Fibroblast of lung (primary cell): ENCODE measurements at regions not wholly inside any gene's neighbourhood (a gene's known extent, or its start where the extent isn't known, plus 50 kb on each side); places are given as distances from the start of the nearest gene placed in this dataset.

ENCODE experiments used
- EZH2 ChIP-seq: IDR thresholded peaks from 2 replicates; pipeline ENCODE4 v1.5.1; 2012; ENCODE audit warnings: low read length, control low read depth, mild to moderate bottlenecking; ENCODE audit errors: missing control alignments
- TF ChIP-seq, protein P1 (sequence below), 2 donors: IDR thresholded peaks in 1 of 2; conservative IDR thresholded peaks in 1 of 2; 1 replicate in 1 of 2; 2 replicates in 1 of 2; pipeline ENCODE4 v1.5.1; 2011 to 2012; ENCODE audit warnings: low read length in 2 of 2, control low read depth in 1 of 2, inconsistent platforms in 1 of 2, low read depth in 1 of 2, mild to moderate bottlenecking in 1 of 2

DNA sequence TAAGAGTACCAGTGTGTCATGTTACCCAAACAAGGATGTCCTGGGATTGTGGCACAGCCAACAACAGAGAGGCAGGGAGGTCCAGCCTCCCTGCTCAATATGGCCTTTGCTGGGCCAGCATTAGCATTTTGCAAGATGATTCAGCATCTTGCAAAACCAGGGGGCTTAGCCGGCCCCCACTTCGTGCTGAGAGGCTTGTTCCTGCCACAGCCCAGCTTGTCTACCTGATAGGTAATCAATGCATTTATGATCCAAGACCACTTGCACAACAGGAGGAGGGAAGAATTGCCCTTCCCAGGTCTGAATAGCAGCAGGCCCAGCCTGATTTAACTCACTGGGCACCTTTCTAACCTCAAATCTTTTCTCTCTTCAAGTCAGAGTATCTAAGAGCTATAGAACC, 189.0 kb upstream of the SYT13 start:
- TF ChIP-seq EZH2 = no peak
- TF ChIP-seq, protein P1, sequence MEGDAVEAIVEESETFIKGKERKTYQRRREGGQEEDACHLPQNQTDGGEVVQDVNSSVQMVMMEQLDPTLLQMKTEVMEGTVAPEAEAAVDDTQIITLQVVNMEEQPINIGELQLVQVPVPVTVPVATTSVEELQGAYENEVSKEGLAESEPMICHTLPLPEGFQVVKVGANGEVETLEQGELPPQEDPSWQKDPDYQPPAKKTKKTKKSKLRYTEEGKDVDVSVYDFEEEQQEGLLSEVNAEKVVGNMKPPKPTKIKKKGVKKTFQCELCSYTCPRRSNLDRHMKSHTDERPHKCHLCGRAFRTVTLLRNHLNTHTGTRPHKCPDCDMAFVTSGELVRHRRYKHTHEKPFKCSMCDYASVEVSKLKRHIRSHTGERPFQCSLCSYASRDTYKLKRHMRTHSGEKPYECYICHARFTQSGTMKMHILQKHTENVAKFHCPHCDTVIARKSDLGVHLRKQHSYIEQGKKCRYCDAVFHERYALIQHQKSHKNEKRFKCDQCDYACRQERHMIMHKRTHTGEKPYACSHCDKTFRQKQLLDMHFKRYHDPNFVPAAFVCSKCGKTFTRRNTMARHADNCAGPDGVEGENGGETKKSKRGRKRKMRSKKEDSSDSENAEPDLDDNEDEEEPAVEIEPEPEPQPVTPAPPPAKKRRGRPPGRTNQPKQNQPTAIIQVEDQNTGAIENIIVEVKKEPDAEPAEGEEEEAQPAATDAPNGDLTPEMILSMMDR (conservative IDR thresholded peaks at IDR 0.05 in 1 of 2, IDR thresholded peaks at IDR 0.05 in 1 of 2; ENCODE audit: low read depth in 1 of 2, low read length in 2 of 2) = no peak
